Esophagus muscularis mucosa (tissue), 4 donors: ENCODE measurements at regions not wholly inside any gene's neighbourhood (a gene's known extent, or its start where the extent isn't known, plus 50 kb on each side); places are given as distances from the start of the nearest gene placed in this dataset.

Experiments
- DNase-seq: peaks from one replicate; pipeline ENCODE4 v3.0.0-alpha.2; 2017; ENCODE audit errors: extremely low spot score
- H3K27ac ChIP-seq, 4 donors: fragments of 200-600 bp; sonication (generic); replicated peaks in 1 of 4; 1 replicate in 3 of 4; 2 replicates in 1 of 4; pipeline ENCODE4 v1.5.1; 2016 to 2019; ENCODE audit warnings: mild to moderate bottlenecking in 1 of 4
- H3K27me3 ChIP-seq, 4 donors: fragments of 200-600 bp; sonication (generic); one replicate each; pipeline versions ENCODE4 v1.5.1 to v1.6.0; 2016 to 2019
- H3K36me3 ChIP-seq, 4 donors: fragments of 200-600 bp; sonication (generic); one replicate each; pipeline ENCODE4 v1.5.1; 2016 to 2019
- H3K4me1 ChIP-seq, 4 donors: fragments of 200-600 bp; sonication (generic); one replicate each; pipeline ENCODE4 v1.5.1; 2016 to 2019
- H3K4me3 ChIP-seq, 4 donors: fragments of 200-600 bp; sonication (generic); 1 replicate in 2 of 4; 2 replicates in 2 of 4; pipeline ENCODE4 v1.5.1; 2016 to 2019; ENCODE audit warnings: mild to moderate bottlenecking in 4 of 4, moderate library complexity in 1 of 4
- H3K9me3 ChIP-seq, 4 donors: fragments of 200-600 bp; sonication (generic); 1 replicate in 3 of 4; 2 replicates in 1 of 4; pipeline ENCODE4 v1.5.1; 2016 to 2019
- CTCF ChIP-seq, 3 experiments: fragments of 200-600 bp in 2 of 3; fragments of 450-650 bp in 1 of 3; sonication (generic) in 2 of 3; IDR thresholded peaks; one replicate each; pipeline ENCODE4 v1.5.1; 2017 to 2019; ENCODE audit warnings: antibody characterized with exemption in 3 of 3, mild to moderate bottlenecking in 2 of 3, moderate library complexity in 1 of 3
- EP300 ChIP-seq: sonication (generic); formaldehyde crosslinking; IDR thresholded peaks from one replicate; pipeline ENCODE4 v1.6.1; 2017; ENCODE audit warnings: antibody characterized with exemption
- POLR2A ChIP-seq: fragments of 450-650 bp; IDR thresholded peaks from one replicate; pipeline ENCODE4 v1.6.1; 2017; ENCODE audit warnings: antibody characterized with exemption, moderate library complexity, mild to moderate bottlenecking, low read depth
- POLR2AphosphoS5 ChIP-seq, 2 donors: sonication (generic); formaldehyde crosslinking; IDR thresholded peaks; one replicate each; pipeline ENCODE4 v1.6.1; 2017; ENCODE audit warnings: antibody characterized with exemption in 2 of 2
- WGBS: methylation state at CpG from one replicate; pipeline ENCODE4 v1.1.5; 2018; 5-methylcytosine and 5-hydroxymethylcytosine counted together
- intact Hi-C: fragments of 100-400 bp; cut with DNase I; formaldehyde crosslinking; loops from one replicate; pipeline ENCODE4 v1.15.1; 2023

- 38% methylated on average over 3 of the region's 3 CpGs for WGBS
- peaks cover 0 to 14% (median 2%) of the 10 kb centered on the region in 4 donors for H3K4me1 ChIP-seq
- TF ChIP-seq EP300: no peak
- no peak for TF ChIP-seq POLR2A
- no peak for TF ChIP-seq POLR2AphosphoS5 (IDR thresholded peaks at IDR 0.05)
- no peaks in the 10 kb centered on the region for H3K36me3 ChIP-seq
- H3K4me3 ChIP-seq: no peak overlapping the region
- H3K27ac ChIP-seq: no peak overlapping the region
- no peak for DNase-seq
- H3K27me3 ChIP-seq: no peaks in the 10 kb centered on the region
- no peaks in the 10 kb centered on the region for H3K9me3 ChIP-seq
- intact Hi-C loops: no loop called here
Measured at GRCh38 chr21:16794950-16795349, 717.9 kb upstream of the CXADR start.

GRCh38 chr21:16796776-16797175 lies 716.1 kb upstream of the CXADR start:
- Histone ChIP-seq H3K4me3 (no peak overlapping the region), H3K9me3 (no peaks in the 10 kb centered on the region), H3K27ac (no peak overlapping the region), H3K27me3 (no peaks in the 10 kb centered on the region), H3K4me1 (peaks cover 0 to 14% (median 2%) of the 10 kb centered on the region in 4 donors), H3K36me3 (no peaks in the 10 kb centered on the region)
- TF ChIP-seq POLR2A (no peak), CTCF (IDR thresholded peaks at IDR 0.05) (no peak), POLR2AphosphoS5 (IDR thresholded peaks at IDR 0.05) (no peak), EP300 (no peak)
- intact Hi-C loops: no loop called here
- DNase-seq: no peak

- no peaks in the 10 kb centered on the region for H3K9me3 ChIP-seq
- DNase-seq: no peak
- TF ChIP-seq POLR2AphosphoS5 (IDR thresholded peaks at IDR 0.05): no peak
- TF ChIP-seq EP300: no peak
- no peak for TF ChIP-seq CTCF (IDR thresholded peaks at IDR 0.05)
- TF ChIP-seq POLR2A: no peak
- H3K4me1 ChIP-seq: peaks cover 0 to 14% (median 2%) of the 10 kb centered on the region in 4 donors
- 54% methylated on average over 2 of the region's 2 CpGs for WGBS
- H3K27ac ChIP-seq: no peak overlapping the region
- intact Hi-C loops: no loop called here
- no peaks in the 10 kb centered on the region for H3K36me3 ChIP-seq
- no peaks in the 10 kb centered on the region for H3K27me3 ChIP-seq
- H3K4me3 ChIP-seq: no peak overlapping the region
Measured at GRCh38 chr21:16797540-16797939, 715.3 kb upstream of the CXADR start.

GRCh38 chr21:16797966-16798365 lies 714.9 kb upstream of the CXADR start:
- no peak for TF ChIP-seq EP300
- no peak for TF ChIP-seq CTCF (IDR thresholded peaks at IDR 0.05)
- TF ChIP-seq POLR2AphosphoS5 (IDR thresholded peaks at IDR 0.05): no peak
- TF ChIP-seq POLR2A: no peak
- H3K36me3 ChIP-seq: no peaks in the 10 kb centered on the region
- H3K27ac ChIP-seq: no peak overlapping the region
- 64% methylated on average over 2 of the region's 2 CpGs for WGBS
- no peak overlapping the region for H3K4me3 ChIP-seq
- intact Hi-C loops: no loop called here
- no peak for DNase-seq
- H3K4me1 ChIP-seq: peaks cover 0 to 14% (median 2%) of the 10 kb centered on the region in 4 donors
- no peaks in the 10 kb centered on the region for H3K9me3 ChIP-seq
- H3K27me3 ChIP-seq: no peaks in the 10 kb centered on the region

- TF ChIP-seq CTCF (IDR thresholded peaks at IDR 0.05): no peak
- TF ChIP-seq POLR2A: no peak
- TF ChIP-seq EP300: no peak
- no peak for TF ChIP-seq POLR2AphosphoS5 (IDR thresholded peaks at IDR 0.05)
- Histone ChIP-seq H3K36me3 (no peaks in the 10 kb centered on the region), H3K9me3 (peaks cover 0 to 13% (median 3%) of the 10 kb centered on the region in 4 donors), H3K27me3 (no peaks in the 10 kb centered on the region), H3K4me3 (no peak overlapping the region), H3K4me1 (peaks cover 0 to 6% (median 2%) of the 10 kb centered on the region in 4 donors), H3K27ac (no peak overlapping the region)
- no peak for DNase-seq
- intact Hi-C loops: no loop called here
- WGBS: 90% methylated on average over 3 of the region's 3 CpGs
Measured at GRCh38 chr21:16800536-16801275, 712.1 kb upstream of the CXADR start.
